K562 (cell line): ENCODE measurements at regions not wholly inside any gene's neighbourhood (a gene's known extent, or its start where the extent isn't known, plus 50 kb on each side); places are given as distances from the start of the nearest gene placed in this dataset.

Experiments
- ATAC-seq: fragments of 200-7000 bp; cut with Tn5 transposase; 3 replicates; pipeline ENCODE4 v1.9.1; 2020; ENCODE audit warnings: moderate library complexity
- BruUV-seq: library from RNA; stranded (reverse); fragments of 400-500 nt; replicated peaks from 2 replicates; lab custom pipeline; 2021; lab: Mats Ljungman, UMichigan
- CTCF ChIA-PET: fragments of 300-600 bp; formaldehyde crosslinking; extraction: SDS; loops from one replicate; lab custom pipeline; 2021; ENCODE audit warnings: low intra/inter-chr PET ratio; lab: Yijun Ruan, JAX
- POLR2A ChIA-PET: fragments of 300-600, 350-650 bp; sonication (Branson Sonifier 250); formaldehyde crosslinking; extraction: SDS; loops from one replicate; lab custom pipeline; 2021; ENCODE audit warnings: antibody characterized with exemption, inconsistent platforms; lab: Yijun Ruan, JAX
- DNase-seq, 4 experiments: peaks; one replicate each; pipeline versions ENCODE4 v3.0.0 to v3.0.0-alpha.2; 2011 to 2018; ENCODE audit warnings: low spot score in 3 of 4, mixed read lengths in 3 of 4; ENCODE audit errors: extremely low read depth in 1 of 4
- FAIRE-seq: peaks from 2 replicates; lab custom pipeline; 2011; peaks lifted over from hg19 to GRCh38; lab: Jason Lieb, UNC
- H2AFZ ChIP-seq: 2 replicates; pipeline ENCODE4 v1.6.0; 2011; ENCODE audit warnings: low read depth, low read length, control low read depth, inconsistent platforms
- H3K27ac ChIP-seq: fragments of 200-600 bp; 3 replicates; pipeline ENCODE4 v1.8.0; 2011; ENCODE audit warnings: low read depth, mild to moderate bottlenecking, control low read depth, inconsistent platforms, low read length, moderate library complexity, mixed read lengths; ENCODE audit errors: extremely low read depth
- H3K27me3 ChIP-seq, 2 experiments: fragments of 300-600 bp in 1 of 2; 2 replicates in 1 of 2; 3 replicates in 1 of 2; pipeline versions ENCODE4 v1.6.0 to v1.8.0; 2011; ENCODE audit warnings: inconsistent platforms in 2 of 2, low read length in 2 of 2, mild to moderate bottlenecking in 1 of 2, mixed read lengths in 1 of 2, moderate library complexity in 1 of 2; ENCODE audit not compliant: control insufficient read depth in 2 of 2, insufficient read depth in 2 of 2
- H3K36me3 ChIP-seq: fragments of 300-600 bp; 3 replicates; pipeline ENCODE4 v1.8.0; 2011; ENCODE audit warnings: mild to moderate bottlenecking, low read length, inconsistent platforms; ENCODE audit not compliant: control insufficient read depth, insufficient read depth
- H3K4me1 ChIP-seq, 2 experiments: fragments of 200-600 bp in 1 of 2; replicated peaks in 1 of 2; 2 replicates in 1 of 2; 3 replicates in 1 of 2; pipeline versions ENCODE4 v1.5.1 to v1.8.0; 2011; ENCODE audit warnings: inconsistent platforms in 2 of 2, low read length in 2 of 2, mild to moderate bottlenecking in 1 of 2, mixed read lengths in 1 of 2, moderate library complexity in 1 of 2; ENCODE audit not compliant: control insufficient read depth in 2 of 2, insufficient read depth in 2 of 2
- H3K4me2 ChIP-seq: 2 replicates; pipeline ENCODE4 v1.6.1; 2011; ENCODE audit warnings: low read length, control low read depth, inconsistent platforms, mixed read lengths; ENCODE audit not compliant: insufficient read depth
- H3K4me3 ChIP-seq: fragments of 200-600 bp; sonication (generic), shearing (Covaris generic); 2 replicates; pipeline ENCODE4 v1.5.1; 2016; ENCODE audit warnings: control low read depth, inconsistent platforms
- H3K79me2 ChIP-seq: fragments of 200-600 bp; 3 replicates; pipeline ENCODE4 v1.8.0; 2011; ENCODE audit warnings: low read length, inconsistent platforms; ENCODE audit not compliant: control insufficient read depth, insufficient read depth
- H3K9ac ChIP-seq, 2 experiments: 2 replicates each; pipeline versions ENCODE4 v1.6.0 to v1.6.1; 2011; ENCODE audit warnings: low read depth in 2 of 2, low read length in 2 of 2, control low read depth in 1 of 2, inconsistent platforms in 1 of 2, mild to moderate bottlenecking in 1 of 2, mixed read lengths in 1 of 2; ENCODE audit not compliant: insufficient read depth in 1 of 2
- H3K9me1 ChIP-seq: one replicate; pipeline ENCODE4 v1.6.0; 2011; ENCODE audit warnings: inconsistent platforms, mild to moderate bottlenecking, low read length, moderate library complexity; ENCODE audit not compliant: control insufficient read depth, insufficient read depth
- H3K9me3 ChIP-seq: replicated peaks from 2 replicates; pipeline ENCODE4 v1.5.1; 2011; ENCODE audit warnings: low read depth, low read length, inconsistent platforms; ENCODE audit not compliant: control insufficient read depth, insufficient read depth
- H4K20me1 ChIP-seq: replicated peaks from 2 replicates; pipeline ENCODE4 v1.6.1; 2011; ENCODE audit warnings: low read length, inconsistent platforms, mixed read lengths; ENCODE audit not compliant: control insufficient read depth, insufficient read depth
- CCNT2 ChIP-seq: IDR thresholded peaks from 2 replicates; pipeline ENCODE4 v1.6.1; 2011; ENCODE audit warnings: borderline replicate concordance, low read depth, mild to moderate bottlenecking, moderate library complexity, mixed read lengths, low read length; ENCODE audit not compliant: insufficient read length; ENCODE audit errors: extremely low read depth
- HEY1 ChIP-seq: fragments of 250-450 bp; sonication (Bioruptor Pico); IDR thresholded peaks from 2 replicates; pipeline ENCODE4 v1.5.0; 2020; ENCODE audit warnings: mild to moderate bottlenecking, moderate library complexity, borderline replicate concordance
- HMGXB4 ChIP-seq: sonication (generic); formaldehyde crosslinking; IDR thresholded peaks from 2 replicates; pipeline ENCODE4 v1.8.1; 2023; ENCODE audit warnings: mild to moderate bottlenecking, missing genetic modification reagents
- KDM5B ChIP-seq: fragments of 200-600 bp; sonication (generic); IDR thresholded peaks from 2 replicates; pipeline ENCODE4 v1.6.1; 2012; ENCODE audit warnings: low read depth, mild to moderate bottlenecking, moderate library complexity, low read length, control low read depth, inconsistent platforms; ENCODE audit not compliant: insufficient replicate concordance
- MED1 ChIP-seq: sonication (generic); formaldehyde crosslinking; IDR thresholded peaks from 2 replicates; pipeline ENCODE4 v1.8.1; 2023; ENCODE audit warnings: missing genetic modification reagents, borderline replicate concordance
- MNT ChIP-seq, 2 experiments: fragments of 450-650 bp; conservative IDR thresholded peaks; 2 replicates each; pipeline ENCODE4 v1.6.1; 2017; ENCODE audit warnings: mild to moderate bottlenecking in 2 of 2, moderate library complexity in 2 of 2
- MYBL2 ChIP-seq, 2 experiments: fragments of 450-650 bp in 1 of 2; sonication (generic) in 1 of 2; formaldehyde crosslinking in 1 of 2; IDR thresholded peaks; 2 replicates each; pipeline versions ENCODE4 v1.6.1 to v1.8.1; 2017 to 2022; ENCODE audit warnings: borderline replicate concordance in 1 of 2, inconsistent platforms in 1 of 2, low read depth in 1 of 2, mild to moderate bottlenecking in 1 of 2, missing genetic modification reagents in 1 of 2, moderate library complexity in 1 of 2
- WGBS: fragments of 100-300 bp; shearing (Covaris generic); methylation state at CpG from one replicate; pipeline ENCODE4 v1.1.6; 2016; ENCODE audit warnings: low coverage, mixed read lengths; ENCODE audit not compliant: insufficient coverage; ENCODE audit errors: missing lambda C conversion rate; 5-methylcytosine and 5-hydroxymethylcytosine counted together
- in situ Hi-C: fragments of 300-500 bp; cut with MboI; formaldehyde crosslinking; loops from 4 replicates; pipeline ENCODE4 v1.15.0; 2018; ENCODE audit warnings: inconsistent platforms, mixed read lengths
- intact Hi-C: fragments of 100-400 bp; cut with micrococcal nuclease; formaldehyde crosslinking; loops from 2 replicates; pipeline ENCODE4 v1.14.2; 2022

GRCh38 chr18:73918816-73919215 lies 228.8 kb downstream of the FBXO15 start:
- H3K4me3 ChIP-seq: no peak overlapping the region
- ChIA-PET CTCF (no interaction called here), POLR2A (no interaction called here)
- TF ChIP-seq KDM5B (no peak), MED1 (CRISPR knock-in tag) (no peak), HMGXB4 (CRISPR knock-in tag) (no peak), HEY1 (no peak), MNT (conservative IDR thresholded peaks at IDR 0.05) (no peak), MYBL2 (IDR thresholded peaks at IDR 0.05; ENCODE audit: low read depth) (no peak), MYBL2 (CRISPR knock-in tag; IDR thresholded peaks at IDR 0.05; ENCODE audit: borderline replicate concordance) (no peak), CCNT2 (no peak)
- no TSS peak for BruUV-seq
- no peak overlapping the region for H3K27ac ChIP-seq
- 0% methylated on average over 4 of the region's 5 CpGs for WGBS
- FAIRE-seq: no peak
- H3K9ac ChIP-seq: no peak overlapping the region
- no peak overlapping the region for H3K4me2 ChIP-seq
- no peaks in the 10 kb centered on the region for H3K36me3 ChIP-seq
- no peaks in the 10 kb centered on the region for H3K4me1 ChIP-seq
- in situ Hi-C loops (no loop called here), intact Hi-C loops (no loop called here)
- no peaks in the 10 kb centered on the region for H3K9me1 ChIP-seq
- no peaks in the 10 kb centered on the region for H3K27me3 ChIP-seq
- no peaks in the 10 kb centered on the region for H3K79me2 ChIP-seq
- H2AFZ ChIP-seq: no peak overlapping the region
- no peaks in the 10 kb centered on the region for H4K20me1 ChIP-seq
- no peak for ATAC-seq
- no peak for DNase-seq
- no peaks in the 10 kb centered on the region for H3K9me3 ChIP-seq
